Peyer's patch (tissue), 4 donors: ENCODE measurements at regions not wholly inside any gene's neighbourhood (a gene's known extent, or its start where the extent isn't known, plus 50 kb on each side); places are given as distances from the start of the nearest gene placed in this dataset.

Source experiments
- DNase-seq, 3 donors: peaks; one replicate each; pipeline ENCODE4 v3.0.0-alpha.2; 2017 to 2019
- H3K27ac ChIP-seq, 4 donors: fragments of 200-600 bp; sonication (generic); one replicate each; pipeline ENCODE4 v1.5.1; 2016 to 2019
- H3K27me3 ChIP-seq, 2 donors: fragments of 200-600 bp; sonication (generic); one replicate each; pipeline ENCODE4 v1.5.1; 2019
- H3K36me3 ChIP-seq, 3 donors: fragments of 200-600 bp; sonication (generic); one replicate each; pipeline ENCODE4 v1.5.1; 2016 to 2019
- H3K4me1 ChIP-seq, 4 donors: fragments of 200-600 bp; sonication (generic); one replicate each; pipeline ENCODE4 v1.5.1; 2016 to 2019
- H3K4me3 ChIP-seq, 4 donors: fragments of 200-600 bp; sonication (generic); 1 replicate in 3 of 4; 2 replicates in 1 of 4; pipeline ENCODE4 v1.5.1; 2016 to 2019; ENCODE audit warnings: mild to moderate bottlenecking in 1 of 4
- H3K9me3 ChIP-seq, 4 donors: fragments of 200-600 bp; sonication (generic); one replicate each; pipeline ENCODE4 v1.5.1; 2016 to 2019; ENCODE audit warnings: mild to moderate bottlenecking in 1 of 4
- CTCF ChIP-seq, 6 experiments: fragments of 450-650 bp in 4 of 6; fragments of 200-600 bp in 2 of 6; sonication (generic) in 1 of 6; IDR thresholded peaks; one replicate each; pipeline ENCODE4 v1.5.1; 2017 to 2019; ENCODE audit warnings: antibody characterized with exemption in 6 of 6, mild to moderate bottlenecking in 3 of 6, moderate library complexity in 1 of 6
- POLR2A ChIP-seq, 2 donors: fragments of 450-650 bp; IDR thresholded peaks; one replicate each; pipeline ENCODE4 v1.5.1; 2017; ENCODE audit warnings: antibody characterized with exemption in 2 of 2, mild to moderate bottlenecking in 2 of 2, moderate library complexity in 2 of 2

GRCh38 chr3:72213296-72214065 lies 428.5 kb upstream of the PROK2 start:
- TF ChIP-seq CTCF (IDR thresholded peaks at IDR 0.05) (no peak), POLR2A (IDR thresholded peaks at IDR 0.05) (no peak)
- Histone ChIP-seq H3K27ac (no peak overlapping the region), H3K9me3 (no peaks in the 10 kb centered on the region), H3K4me1 (no peaks in the 10 kb centered on the region), H3K27me3 (no peaks in the 10 kb centered on the region), H3K4me3 (no peak overlapping the region), H3K36me3 (no peaks in the 10 kb centered on the region)
- no peak for DNase-seq

- Histone ChIP-seq H3K27me3 (no peaks in the 10 kb centered on the region), H3K4me1 (no peaks in the 10 kb centered on the region), H3K9me3 (no peaks in the 10 kb centered on the region), H3K36me3 (no peaks in the 10 kb centered on the region), H3K27ac (no peak overlapping the region), H3K4me3 (no peak overlapping the region)
- no peak for DNase-seq
- no peak for TF ChIP-seq POLR2A (IDR thresholded peaks at IDR 0.05)
Measured at GRCh38 chr3:72212396-72212795, 427.4 kb upstream of the PROK2 start.

- DNase-seq, result no peak
- H3K4me3 ChIP-seq, result no peak overlapping the region
- no peaks in the 10 kb centered on the region for H3K27me3 ChIP-seq
- H3K9me3 ChIP-seq, result no peaks in the 10 kb centered on the region
- no peak overlapping the region for H3K27ac ChIP-seq
- no peaks in the 10 kb centered on the region for H3K36me3 ChIP-seq
- TF ChIP-seq CTCF (IDR thresholded peaks at IDR 0.05), result no peak
- no peak for TF ChIP-seq POLR2A (IDR thresholded peaks at IDR 0.05)
- no peaks in the 10 kb centered on the region for H3K4me1 ChIP-seq
Measured at GRCh38 chr3:72210261-72210660, 425.3 kb upstream of the PROK2 start.

GRCh38 chr3:72205297-72205826 lies 420.4 kb upstream of the PROK2 start:
- Histone ChIP-seq H3K27me3 (no peaks in the 10 kb centered on the region), H3K9me3 (no peaks in the 10 kb centered on the region), H3K36me3 (no peaks in the 10 kb centered on the region), H3K27ac (no peak overlapping the region), H3K4me3 (no peak overlapping the region), H3K4me1 (no peaks in the 10 kb centered on the region)
- no peak for DNase-seq
- TF ChIP-seq POLR2A (IDR thresholded peaks at IDR 0.05) (no peak), CTCF (IDR thresholded peaks at IDR 0.05) (no peak)

GRCh38 chr3:72204452-72204851 lies 419.5 kb upstream of the PROK2 start:
- no peak for TF ChIP-seq CTCF (IDR thresholded peaks at IDR 0.05)
- no peak for TF ChIP-seq POLR2A (IDR thresholded peaks at IDR 0.05)
- H3K36me3 ChIP-seq, result no peaks in the 10 kb centered on the region
- H3K4me3 ChIP-seq, result no peak overlapping the region
- H3K27me3 ChIP-seq, result no peaks in the 10 kb centered on the region
- no peaks in the 10 kb centered on the region for H3K4me1 ChIP-seq
- H3K27ac ChIP-seq, result no peak overlapping the region
- H3K9me3 ChIP-seq, result no peaks in the 10 kb centered on the region
- DNase-seq, result no peak

- no peaks in the 10 kb centered on the region for H3K4me1 ChIP-seq
- no peak for TF ChIP-seq POLR2A (IDR thresholded peaks at IDR 0.05)
- no peak for TF ChIP-seq CTCF (IDR thresholded peaks at IDR 0.05)
Measured at GRCh38 chr3:72203613-72204349, 418.8 kb upstream of the PROK2 start.

More at GRCh38 chr3:72203613-72204349, 418.8 kb upstream of the PROK2 start:
- Histone ChIP-seq H3K4me3 (no peak overlapping the region), H3K27ac (no peak overlapping the region), H3K27me3 (no peaks in the 10 kb centered on the region), H3K9me3 (no peaks in the 10 kb centered on the region), H3K36me3 (no peaks in the 10 kb centered on the region)
- no peak for DNase-seq
